NCI-H510A (cell line): ENCODE measurements at regions not wholly inside any gene's neighbourhood (a gene's known extent, or its start where the extent isn't known, plus 50 kb on each side); places are given as distances from the start of the nearest gene placed in this dataset.
"Not testable (repeated sequence)": the region's sequence is repeated elsewhere in the genome, so short reads cannot be mapped to it uniquely, and the experiment has no call there.

Experiments
- DNase-seq: peaks from one replicate; lab custom pipeline; 2025; lab: John Stamatoyannopoulos, UW

- DNase-seq = no peak
Measured at GRCh38 chr13:83825676-83826075, 56.6 kb downstream of the SLITRK1 start.

DNA sequence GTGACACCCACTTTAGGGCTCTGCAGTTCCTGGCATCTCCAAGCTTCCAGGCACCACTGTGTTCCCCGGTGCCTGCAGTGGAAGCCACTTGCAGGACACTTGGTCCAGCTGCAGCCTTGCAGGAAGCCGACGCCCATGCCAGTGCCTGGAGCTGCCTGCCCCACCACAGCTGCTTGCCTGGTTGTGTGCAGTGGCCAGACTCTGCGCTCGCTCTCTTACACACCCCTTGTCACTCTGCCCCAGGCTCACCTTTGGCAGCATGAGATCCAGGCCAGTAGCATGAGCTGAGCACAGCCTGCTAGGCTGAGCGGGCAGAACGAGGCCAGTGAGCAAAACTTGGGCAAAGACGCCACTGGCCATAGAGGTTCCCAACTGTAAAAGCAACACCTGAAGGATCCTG, 57.7 kb downstream of the SLITRK1 start:
- no peak for DNase-seq

DNA sequence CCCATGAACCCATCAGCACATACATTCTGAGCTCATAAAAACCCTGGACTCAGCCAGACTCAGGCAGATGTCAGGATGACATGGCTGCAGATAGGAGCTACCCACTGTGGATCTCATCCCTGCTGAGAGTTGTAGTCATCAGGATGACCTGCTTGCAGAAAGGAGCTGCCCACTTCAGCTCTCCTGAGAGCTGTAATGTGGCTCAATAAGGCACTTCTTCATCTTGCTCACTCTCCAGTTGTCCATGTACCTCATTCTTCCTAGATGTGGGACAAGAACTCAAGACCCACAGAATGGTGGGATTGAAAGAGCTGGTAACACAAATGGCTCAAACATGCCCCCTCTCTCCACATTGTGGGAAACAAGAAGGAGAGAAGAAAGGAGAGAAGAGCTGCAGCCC, 58.2 kb downstream of the SLITRK1 start:
- DNase-seq = no peak

GRCh38 chr13:83819611-83820010, 62.7 kb downstream of the SLITRK1 start:
- DNase-seq = no peak

DNA sequence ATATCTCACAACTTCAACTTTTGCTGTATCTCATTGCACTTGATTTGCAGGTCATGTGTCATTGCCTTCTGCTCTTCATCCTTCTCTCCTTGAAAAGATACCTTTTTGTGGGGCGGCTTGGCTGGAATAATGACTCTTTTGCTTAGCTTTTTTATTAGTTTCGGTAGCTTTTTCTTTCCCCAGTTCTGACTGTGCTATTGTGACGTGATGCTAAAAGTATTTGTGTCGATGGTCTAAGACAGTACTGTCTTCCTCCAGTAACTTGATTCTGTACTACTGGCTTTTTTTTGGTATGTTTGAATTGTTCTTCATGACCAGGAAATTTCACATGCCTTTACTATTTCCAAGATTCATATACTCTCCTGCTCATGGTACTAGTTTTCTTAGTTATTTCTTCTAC, 63.1 kb downstream of the SLITRK1 start:
- no peak for DNase-seq

GRCh38 chr13:83816081-83816480, 66.2 kb downstream of the SLITRK1 start:
- no peak for DNase-seq

GRCh38 chr13:83815598-83815997, 66.7 kb downstream of the SLITRK1 start:
- no peak for DNase-seq

- DNase-seq = no peak
Measured at GRCh38 chr13:83810136-83810535, 72.1 kb downstream of the SLITRK1 start.

- DNase-seq = no peak
Measured at GRCh38 chr13:83804356-83804962, 77.8 kb downstream of the SLITRK1 start.

GRCh38 chr13:83798731-83799130, 83.5 kb downstream of the SLITRK1 start:
- no peak for DNase-seq

DNA sequence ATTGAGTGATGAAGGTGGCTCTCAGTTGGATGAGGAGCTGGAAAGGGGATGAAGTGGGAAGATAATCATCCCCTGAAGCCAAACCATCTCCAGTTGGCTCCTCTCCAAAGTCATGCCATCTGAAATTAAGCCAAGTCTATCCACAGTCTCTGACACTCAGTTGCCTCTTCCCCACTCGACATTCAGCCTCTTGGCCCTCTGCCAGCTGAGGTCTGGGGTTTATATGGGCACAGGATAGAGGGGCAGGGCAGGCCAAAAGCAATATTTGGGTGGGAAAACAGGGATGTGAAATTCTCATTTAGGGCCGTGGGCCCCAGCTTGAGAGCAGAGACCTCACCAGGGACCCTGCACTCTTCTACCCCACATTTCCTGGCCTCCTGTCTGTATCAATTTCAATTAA, 85.9 kb downstream of the SLITRK1 start:
- DNase-seq = peak; percentile 4

DNA sequence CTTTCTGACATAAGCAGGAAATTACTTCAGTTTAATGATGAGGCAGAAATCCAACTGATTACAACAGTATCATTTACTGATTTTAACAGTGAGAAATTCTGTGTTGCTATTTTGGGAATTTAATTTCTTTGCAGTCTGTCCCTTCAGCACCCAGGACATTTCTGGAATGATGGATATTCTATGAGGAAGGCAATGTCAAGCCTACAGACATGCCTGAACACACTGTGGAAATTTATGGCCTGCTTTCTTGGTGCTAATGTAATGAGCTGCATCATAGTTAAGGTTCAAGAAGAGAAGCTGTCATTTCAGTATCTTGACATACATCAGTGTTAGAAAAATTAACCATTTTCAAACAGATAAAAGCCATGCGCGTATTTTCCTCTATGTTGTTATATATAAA, 87.7 kb downstream of the SLITRK1 start:
- no peak for DNase-seq

- DNase-seq = no peak
Measured at GRCh38 chr13:83780227-83780626, 102.0 kb downstream of the SLITRK1 start.

GRCh38 chr13:83773961-83774360, 108.3 kb downstream of the SLITRK1 start:
- no peak for DNase-seq

DNA sequence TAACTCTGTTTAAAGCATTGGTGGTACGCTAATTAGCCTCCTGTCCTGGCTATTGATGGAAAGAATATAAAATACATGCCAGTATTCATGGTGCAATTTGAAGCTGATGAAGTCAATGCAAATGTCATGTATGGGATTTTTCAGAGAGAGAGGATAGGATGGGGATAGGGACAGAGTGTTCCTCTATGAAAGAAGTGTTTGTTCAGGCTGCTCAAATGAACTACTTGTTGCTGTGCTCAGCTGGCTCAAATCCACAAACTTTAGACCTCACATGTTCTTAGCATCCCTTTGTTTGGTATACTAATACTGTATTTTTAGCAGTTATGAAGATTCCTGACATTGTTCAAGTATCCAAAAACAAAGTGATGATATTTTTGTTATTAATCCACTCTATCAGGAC, 116.5 kb downstream of the SLITRK1 start:
- no peak for DNase-seq

GRCh38 chr13:83761631-83762030, 120.6 kb downstream of the SLITRK1 start:
- DNase-seq = no peak

- not testable (repeated sequence) for DNase-seq
Measured at GRCh38 chr13:83755210-83755609, 127.1 kb downstream of the SLITRK1 start.

GRCh38 chr13:83753912-83754624, 128.2 kb downstream of the SLITRK1 start:
- no peak for DNase-seq

GRCh38 chr13:83752141-83752540, 130.1 kb downstream of the SLITRK1 start:
- DNase-seq = no peak

GRCh38 chr13:83740622-83741021, 141.7 kb downstream of the SLITRK1 start:
- DNase-seq = no peak

GRCh38 chr13:83738407-83738806, 143.9 kb downstream of the SLITRK1 start:
- DNase-seq = no peak

DNA sequence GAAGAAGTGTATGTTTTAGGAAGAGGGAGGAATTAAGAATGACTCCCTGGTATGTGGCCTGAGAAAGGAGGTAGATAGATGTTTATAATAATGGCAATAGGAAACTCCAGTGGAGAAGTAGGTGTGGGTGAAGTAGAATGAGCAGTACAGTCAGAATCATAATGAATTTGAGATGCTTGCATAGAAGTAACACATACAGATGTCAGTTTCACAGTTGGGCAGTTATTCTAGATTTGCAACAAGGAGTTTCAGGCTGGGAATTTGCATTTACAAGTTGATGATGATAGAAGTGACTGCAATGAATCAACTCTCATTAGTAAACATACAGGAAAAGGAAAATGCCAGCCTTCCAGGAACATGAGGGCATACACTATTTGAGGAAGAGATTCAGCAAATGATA, 149.0 kb downstream of the SLITRK1 start:
- DNase-seq = no peak

GRCh38 chr13:83732755-83733154, 149.5 kb downstream of the SLITRK1 start:
- no peak for DNase-seq

DNA sequence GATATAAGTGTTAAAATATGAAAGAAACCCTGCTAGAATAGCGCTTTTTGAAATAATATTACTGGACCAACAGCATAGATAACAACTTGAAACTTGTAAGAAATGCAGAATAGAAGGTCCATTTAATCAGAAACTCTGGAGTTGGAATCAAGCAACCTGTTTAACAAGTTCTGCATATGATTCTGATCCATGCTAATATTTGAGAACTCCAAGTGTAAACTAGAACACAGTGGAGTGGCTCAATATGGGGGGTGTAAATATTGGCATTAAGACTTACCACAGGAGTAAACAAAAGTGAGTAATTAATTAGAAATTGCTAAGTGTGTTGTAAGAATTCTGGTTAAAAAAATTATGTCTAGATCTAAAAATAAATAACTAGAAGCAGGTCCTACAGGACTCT, 151.2 kb downstream of the SLITRK1 start:
- peak; percentile 19 for DNase-seq
